GM12873 (cell line): ENCODE measurements at regions not wholly inside any gene's neighbourhood (a gene's known extent, or its start where the extent isn't known, plus 50 kb on each side); places are given as distances from the start of the nearest gene placed in this dataset.

Experiments used
- CTCF ChIP-seq: IDR thresholded peaks from 2 replicates; pipeline ENCODE4 v1.5.1; 2012; ENCODE audit warnings: low read depth, mild to moderate bottlenecking, moderate library complexity, low read length, control low read depth; ENCODE audit not compliant: insufficient read depth; ENCODE audit errors: missing control alignments

GRCh38 chr18:28281400-28281799 lies 104.5 kb upstream of the CDH2 start:
- TF ChIP-seq CTCF, result no peak

- no peak for TF ChIP-seq CTCF
Measured at GRCh38 chr18:28269750-28270149, 92.8 kb upstream of the CDH2 start.

- TF ChIP-seq CTCF, result no peak
Measured at GRCh38 chr18:28267878-28268625, 91.1 kb upstream of the CDH2 start.

GRCh38 chr18:28267276-28267675 lies 90.3 kb upstream of the CDH2 start:
- no peak for TF ChIP-seq CTCF

GRCh38 chr18:28256166-28256565 lies 79.2 kb upstream of the CDH2 start:
- TF ChIP-seq CTCF, result no peak

GRCh38 chr18:28248653-28249052 lies 71.7 kb upstream of the CDH2 start:
- no peak for TF ChIP-seq CTCF

- TF ChIP-seq CTCF, result no peak
Measured at GRCh38 chr18:28236487-28236886, 59.6 kb upstream of the CDH2 start.
